DND-41 (cell line): ENCODE measurements at regions not wholly inside any gene's neighbourhood (a gene's known extent, or its start where the extent isn't known, plus 50 kb on each side); places are given as distances from the start of the nearest gene placed in this dataset.

Experiments
- ATAC-seq: fragments of 200-7000 bp; cut with Tn5 transposase; 3 replicates; pipeline ENCODE4 v1.9.1; 2021; ENCODE audit warnings: low read depth; ENCODE audit not compliant: insufficient read depth
- DNase-seq: peaks from one replicate; pipeline ENCODE4 v3.0.0-alpha.2; 2020
- H2AFZ ChIP-seq: 2 replicates; pipeline ENCODE4 v1.6.0; 2012; ENCODE audit warnings: low read depth, low read length
- H3K27ac ChIP-seq: 2 replicates; pipeline ENCODE4 v1.5.1; 2012; ENCODE audit warnings: low read length, inconsistent platforms
- H3K27me3 ChIP-seq: fragments of 200-600 bp; sonication (generic); 2 replicates; pipeline ENCODE4 v1.6.0; 2012; ENCODE audit warnings: low read length, mild to moderate bottlenecking, inconsistent platforms; ENCODE audit not compliant: insufficient read depth, poor library complexity
- H3K36me3 ChIP-seq: 2 replicates; pipeline ENCODE4 v1.5.1; 2012; ENCODE audit warnings: low read length, inconsistent platforms; ENCODE audit not compliant: insufficient read depth
- H3K4me1 ChIP-seq: 2 replicates; pipeline ENCODE4 v1.5.1; 2012; ENCODE audit warnings: mild to moderate bottlenecking, low read length; ENCODE audit not compliant: insufficient read depth
- H3K4me2 ChIP-seq: 2 replicates; pipeline ENCODE4 v1.6.0; 2012; ENCODE audit warnings: mild to moderate bottlenecking, moderate library complexity, low read length, inconsistent platforms; ENCODE audit not compliant: insufficient read depth
- H3K4me3 ChIP-seq, 2 experiments: fragments of 200-600 bp in 1 of 2; shearing (Covaris generic) in 1 of 2; 2 replicates each; pipeline ENCODE4 v1.5.1; 2012 to 2016; ENCODE audit warnings: inconsistent platforms in 2 of 2, low read length in 2 of 2, mild to moderate bottlenecking in 2 of 2, low read depth in 1 of 2, moderate library complexity in 1 of 2
- H3K79me2 ChIP-seq: 2 replicates; pipeline ENCODE4 v1.6.0; 2012; ENCODE audit warnings: low read length, inconsistent platforms; ENCODE audit not compliant: insufficient read depth
- H3K9ac ChIP-seq: 2 replicates; pipeline ENCODE4 v1.6.0; 2012; ENCODE audit warnings: low read depth, mild to moderate bottlenecking, inconsistent platforms, low read length, moderate library complexity
- H3K9me3 ChIP-seq: 2 replicates; pipeline ENCODE4 v1.5.1; 2012; ENCODE audit warnings: low read length, moderate library complexity, mild to moderate bottlenecking, inconsistent platforms; ENCODE audit not compliant: insufficient read depth, severe bottlenecking
- H4K20me1 ChIP-seq: 2 replicates; pipeline ENCODE4 v1.6.0; 2012; ENCODE audit warnings: low read length; ENCODE audit not compliant: insufficient read depth
- EZH2 ChIP-seq: IDR thresholded peaks from 3 replicates; pipeline ENCODE4 v1.6.1; 2012; ENCODE audit warnings: borderline replicate concordance, low read depth, mild to moderate bottlenecking, moderate library complexity, low read length, inconsistent platforms; ENCODE audit not compliant: severe bottlenecking
- TF ChIP-seq, protein P1 (sequence below): IDR thresholded peaks from 2 replicates; pipeline ENCODE4 v1.5.1; 2012; ENCODE audit warnings: borderline replicate concordance, low read length, moderate library complexity, mild to moderate bottlenecking; ENCODE audit not compliant: poor library complexity, severe bottlenecking; ENCODE audit errors: extremely low read depth

DNA sequence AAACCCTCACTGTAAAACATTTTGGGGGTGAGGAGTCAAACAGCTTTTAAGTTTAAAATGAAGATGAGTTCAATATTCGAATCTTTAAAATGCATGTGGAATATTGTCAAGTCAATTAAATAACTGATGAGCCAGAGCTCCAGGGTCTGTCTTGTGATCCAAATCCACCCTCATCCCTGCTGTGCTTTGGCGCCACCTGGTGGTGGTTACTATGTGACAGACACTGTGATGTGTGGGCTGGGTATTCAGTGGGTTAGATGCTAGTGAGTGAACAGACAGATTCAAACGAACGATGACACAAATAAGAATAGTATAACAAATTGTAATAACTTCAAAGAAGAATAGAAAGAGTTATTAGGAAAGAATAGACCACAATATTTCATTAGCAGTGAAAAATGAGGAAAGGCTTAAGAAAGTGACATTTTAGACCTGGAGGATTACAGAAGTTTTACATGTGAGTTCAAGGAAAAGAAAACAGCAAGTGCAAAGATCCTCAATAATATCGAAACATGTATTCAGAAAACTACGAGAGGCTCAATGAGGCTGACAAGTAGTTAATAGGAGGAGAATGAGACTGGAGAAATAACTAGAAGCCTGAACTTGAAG, 51.4 kb upstream of the CHSY3 start:
- Histone ChIP-seq H3K4me1 (no peaks in the 10 kb centered on the region), H3K27ac (no peak overlapping the region), H3K9me3 (no peaks in the 10 kb centered on the region), H3K9ac (no peak overlapping the region), H3K4me3 (no peak overlapping the region), H3K27me3 (peaks cover 2% of the 10 kb centered on the region), H4K20me1 (no peaks in the 10 kb centered on the region), H3K36me3 (no peaks in the 10 kb centered on the region), H3K79me2 (no peaks in the 10 kb centered on the region), H2AFZ (no peak overlapping the region), H3K4me2 (no peak overlapping the region)
- ATAC-seq, result peak; percentile 100
- TF ChIP-seq, protein P1, sequence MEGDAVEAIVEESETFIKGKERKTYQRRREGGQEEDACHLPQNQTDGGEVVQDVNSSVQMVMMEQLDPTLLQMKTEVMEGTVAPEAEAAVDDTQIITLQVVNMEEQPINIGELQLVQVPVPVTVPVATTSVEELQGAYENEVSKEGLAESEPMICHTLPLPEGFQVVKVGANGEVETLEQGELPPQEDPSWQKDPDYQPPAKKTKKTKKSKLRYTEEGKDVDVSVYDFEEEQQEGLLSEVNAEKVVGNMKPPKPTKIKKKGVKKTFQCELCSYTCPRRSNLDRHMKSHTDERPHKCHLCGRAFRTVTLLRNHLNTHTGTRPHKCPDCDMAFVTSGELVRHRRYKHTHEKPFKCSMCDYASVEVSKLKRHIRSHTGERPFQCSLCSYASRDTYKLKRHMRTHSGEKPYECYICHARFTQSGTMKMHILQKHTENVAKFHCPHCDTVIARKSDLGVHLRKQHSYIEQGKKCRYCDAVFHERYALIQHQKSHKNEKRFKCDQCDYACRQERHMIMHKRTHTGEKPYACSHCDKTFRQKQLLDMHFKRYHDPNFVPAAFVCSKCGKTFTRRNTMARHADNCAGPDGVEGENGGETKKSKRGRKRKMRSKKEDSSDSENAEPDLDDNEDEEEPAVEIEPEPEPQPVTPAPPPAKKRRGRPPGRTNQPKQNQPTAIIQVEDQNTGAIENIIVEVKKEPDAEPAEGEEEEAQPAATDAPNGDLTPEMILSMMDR, result peak; percentile 95
- TF ChIP-seq EZH2, result no peak
- DNase-seq, result peak; percentile 74

DNA sequence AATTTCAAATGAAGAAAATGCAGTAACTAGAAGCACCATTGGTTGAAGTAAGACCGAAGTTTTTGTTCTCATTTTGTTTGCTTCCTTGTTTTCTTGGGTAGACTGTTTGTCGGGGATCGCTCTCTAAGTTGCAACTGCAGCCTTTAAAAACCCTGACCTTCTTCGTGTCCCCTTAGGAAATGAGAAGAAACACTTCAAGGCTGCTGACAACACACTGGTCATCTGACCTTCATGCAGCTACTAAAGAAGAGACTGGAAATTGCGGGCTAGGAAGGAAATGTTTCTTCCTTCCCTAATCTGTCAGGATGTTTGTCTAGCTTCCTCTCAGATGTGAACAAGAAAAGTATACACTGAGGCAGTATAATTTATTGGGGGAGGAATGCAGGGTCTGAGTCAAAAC, 50.7 kb upstream of the CHSY3 start:
- no peak for TF ChIP-seq EZH2
- TF ChIP-seq, protein P1, result no peak
- Histone ChIP-seq H3K27ac (no peak overlapping the region), H3K4me3 (no peak overlapping the region), H3K36me3 (no peaks in the 10 kb centered on the region), H3K27me3 (no peaks in the 10 kb centered on the region), H3K9me3 (no peaks in the 10 kb centered on the region), H3K79me2 (no peaks in the 10 kb centered on the region), H4K20me1 (no peaks in the 10 kb centered on the region), H3K9ac (no peak overlapping the region), H2AFZ (no peak overlapping the region), H3K4me1 (no peaks in the 10 kb centered on the region), H3K4me2 (no peak overlapping the region)
- DNase-seq, result no peak
- no peak for ATAC-seq
